Loucy (cell line): ENCODE measurements at regions not wholly inside any gene's neighbourhood (a gene's known extent, or its start where the extent isn't known, plus 50 kb on each side); places are given as distances from the start of the nearest gene placed in this dataset.
"Not testable (repeated sequence)": the region's sequence is repeated elsewhere in the genome, so short reads cannot be mapped to it uniquely, and the experiment has no call there.

Experiments
- H2AFZ ChIP-seq: fragments of 200-600 bp; sonication (generic); 2 replicates; pipeline ENCODE4 v1.6.0; 2016; ENCODE audit warnings: antibody characterized with exemption, mild to moderate bottlenecking, low read length, moderate library complexity
- H3F3A ChIP-seq: fragments of 200-600 bp; 2 replicates; pipeline ENCODE4 v1.6.0; 2016; ENCODE audit warnings: antibody characterized with exemption, low read depth, mild to moderate bottlenecking
- H3K27me3 ChIP-seq: fragments of 200-600 bp; sonication (generic); 2 replicates; pipeline ENCODE4 v1.6.1; 2014; ENCODE audit warnings: low read length, mild to moderate bottlenecking; ENCODE audit not compliant: insufficient read depth, poor library complexity, severe bottlenecking
- H3K36me3 ChIP-seq: fragments of 200-600 bp; sonication (generic); 2 replicates; pipeline ENCODE4 v1.6.1; 2016; ENCODE audit warnings: low read length; ENCODE audit not compliant: insufficient read depth
- H3K4me1 ChIP-seq: fragments of 200-600 bp; sonication (generic); 2 replicates; pipeline ENCODE4 v1.5.1; 2014; ENCODE audit warnings: low read length, mild to moderate bottlenecking; ENCODE audit not compliant: insufficient read depth, poor library complexity, severe bottlenecking
- H3K4me2 ChIP-seq: fragments of 200-600 bp; sonication (generic); 2 replicates; pipeline ENCODE4 v1.6.0; 2014; ENCODE audit warnings: antibody characterized with exemption, low read length, low read depth, mild to moderate bottlenecking; ENCODE audit not compliant: poor library complexity, severe bottlenecking
- H3K4me3 ChIP-seq: fragments of 200-600 bp; sonication (generic); 2 replicates; pipeline ENCODE4 v1.5.1; 2014; ENCODE audit warnings: low read length, mild to moderate bottlenecking, mixed read lengths; ENCODE audit not compliant: poor library complexity, severe bottlenecking
- H3K79me2 ChIP-seq: fragments of 200-600 bp; sonication (generic); 2 replicates; pipeline ENCODE4 v1.6.1; 2014; ENCODE audit warnings: low read length; ENCODE audit not compliant: insufficient read depth
- H3K9ac ChIP-seq: fragments of 200-600 bp; sonication (generic); 2 replicates; pipeline ENCODE4 v1.6.0; 2014; ENCODE audit warnings: mild to moderate bottlenecking, low read depth, low read length, moderate library complexity; ENCODE audit not compliant: poor library complexity, severe bottlenecking
- H3K9me2 ChIP-seq: fragments of 200-600 bp; sonication (generic); replicated peaks from 2 replicates; pipeline ENCODE4 v1.6.1; 2016; ENCODE audit warnings: low read depth, low read length, mixed read lengths
- H3K9me3 ChIP-seq: fragments of 200-600 bp; sonication (generic); 2 replicates; pipeline ENCODE4 v1.6.1; 2014; ENCODE audit warnings: mild to moderate bottlenecking, antibody characterized with exemption, low read length, low read depth; ENCODE audit not compliant: insufficient read depth
- H4K20me1 ChIP-seq: fragments of 200-600 bp; sonication (generic); 2 replicates; pipeline ENCODE4 v1.6.0; 2014; ENCODE audit warnings: antibody characterized with exemption, low read length, mild to moderate bottlenecking; ENCODE audit not compliant: insufficient read depth, poor library complexity, severe bottlenecking
- EZH2phosphoT487 ChIP-seq: fragments of 200-600 bp; IDR thresholded peaks from 2 replicates; pipeline ENCODE4 v1.6.1; 2018; ENCODE audit warnings: antibody characterized with exemption, mild to moderate bottlenecking, moderate library complexity, borderline replicate concordance
- TF ChIP-seq, protein P1 (sequence below): fragments of 200-600 bp; sonication (generic); conservative IDR thresholded peaks from 2 replicates; pipeline ENCODE4 v1.5.1; 2014; ENCODE audit warnings: mild to moderate bottlenecking, antibody characterized with exemption, low read length

DNA sequence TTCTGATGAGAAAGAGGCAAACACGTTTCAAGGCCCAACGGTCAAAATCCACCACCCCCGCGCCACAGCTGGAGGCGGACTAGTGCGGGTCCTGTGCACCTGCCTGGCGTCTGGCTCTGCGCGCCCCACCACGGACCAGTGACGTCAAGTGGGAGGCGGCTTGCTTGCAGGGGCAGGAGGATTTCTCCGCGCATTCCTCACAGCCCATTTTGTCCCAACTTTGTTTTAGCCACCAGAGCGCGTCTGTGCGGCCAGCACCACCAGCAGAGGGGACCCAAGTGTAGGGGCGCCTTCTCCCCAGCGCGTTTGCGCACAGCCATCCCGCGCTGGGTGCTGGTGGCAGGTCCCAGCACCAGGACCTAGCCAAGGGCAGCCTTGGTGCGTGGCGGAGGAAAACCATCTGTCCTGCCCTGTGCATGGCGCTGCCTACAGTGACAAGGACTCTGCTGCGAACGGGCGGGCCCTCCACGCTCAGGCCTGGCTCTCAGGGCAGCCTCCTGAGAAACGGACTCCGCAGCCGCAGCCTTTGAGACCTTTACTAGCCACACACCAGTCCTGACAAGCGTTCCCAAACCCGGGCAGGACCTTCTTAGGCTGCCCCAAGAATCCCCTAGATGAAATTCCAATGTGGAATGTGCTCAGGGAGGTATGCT, 194.8 kb upstream of the EXOC2 start:
- TF ChIP-seq, protein P1, sequence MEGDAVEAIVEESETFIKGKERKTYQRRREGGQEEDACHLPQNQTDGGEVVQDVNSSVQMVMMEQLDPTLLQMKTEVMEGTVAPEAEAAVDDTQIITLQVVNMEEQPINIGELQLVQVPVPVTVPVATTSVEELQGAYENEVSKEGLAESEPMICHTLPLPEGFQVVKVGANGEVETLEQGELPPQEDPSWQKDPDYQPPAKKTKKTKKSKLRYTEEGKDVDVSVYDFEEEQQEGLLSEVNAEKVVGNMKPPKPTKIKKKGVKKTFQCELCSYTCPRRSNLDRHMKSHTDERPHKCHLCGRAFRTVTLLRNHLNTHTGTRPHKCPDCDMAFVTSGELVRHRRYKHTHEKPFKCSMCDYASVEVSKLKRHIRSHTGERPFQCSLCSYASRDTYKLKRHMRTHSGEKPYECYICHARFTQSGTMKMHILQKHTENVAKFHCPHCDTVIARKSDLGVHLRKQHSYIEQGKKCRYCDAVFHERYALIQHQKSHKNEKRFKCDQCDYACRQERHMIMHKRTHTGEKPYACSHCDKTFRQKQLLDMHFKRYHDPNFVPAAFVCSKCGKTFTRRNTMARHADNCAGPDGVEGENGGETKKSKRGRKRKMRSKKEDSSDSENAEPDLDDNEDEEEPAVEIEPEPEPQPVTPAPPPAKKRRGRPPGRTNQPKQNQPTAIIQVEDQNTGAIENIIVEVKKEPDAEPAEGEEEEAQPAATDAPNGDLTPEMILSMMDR, result no peak
- no peak for TF ChIP-seq EZH2phosphoT487
- Histone ChIP-seq H3K9me3 (no peaks in the 10 kb centered on the region), H3K36me3 (no peaks in the 10 kb centered on the region), H3K4me2 (no peak overlapping the region), H3F3A (no peaks in the 10 kb centered on the region), H3K79me2 (no peaks in the 10 kb centered on the region), H3K9me2 (no peaks in the 10 kb centered on the region), H2AFZ (no peak overlapping the region), H3K4me3 (no peak overlapping the region), H3K4me1 (no peaks in the 10 kb centered on the region), H4K20me1 (no peaks in the 10 kb centered on the region), H3K27me3 (no peaks in the 10 kb centered on the region), H3K9ac (no peak overlapping the region)

DNA sequence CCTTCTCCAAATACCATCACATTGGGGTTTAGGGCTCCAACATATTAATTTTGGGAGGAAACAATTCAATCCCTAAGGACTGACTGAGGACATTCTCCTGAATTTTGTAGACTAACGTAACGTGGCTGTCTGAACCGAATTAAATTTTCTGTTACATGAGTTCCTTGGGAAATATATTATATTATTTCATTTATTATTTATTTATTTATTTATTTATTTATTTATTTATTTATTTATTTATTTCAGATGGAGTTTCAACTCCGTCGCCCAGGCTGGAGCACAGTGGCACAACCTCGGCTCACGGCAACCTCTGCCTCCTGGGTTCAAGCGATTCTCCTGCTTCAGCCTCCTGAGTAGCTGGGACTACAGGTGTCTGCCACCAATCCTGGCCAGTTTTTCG, 193.2 kb upstream of the EXOC2 start:
- H3K79me2 ChIP-seq, H3K4me2 ChIP-seq, H3K27me3 ChIP-seq, H2AFZ ChIP-seq, H3K9me2 ChIP-seq, H3K36me3 ChIP-seq, H3F3A ChIP-seq, H3K4me3 ChIP-seq, H3K9me3 ChIP-seq, H4K20me1 ChIP-seq, H3K9ac ChIP-seq, H3K4me1 ChIP-seq: not testable (repeated sequence)

DNA sequence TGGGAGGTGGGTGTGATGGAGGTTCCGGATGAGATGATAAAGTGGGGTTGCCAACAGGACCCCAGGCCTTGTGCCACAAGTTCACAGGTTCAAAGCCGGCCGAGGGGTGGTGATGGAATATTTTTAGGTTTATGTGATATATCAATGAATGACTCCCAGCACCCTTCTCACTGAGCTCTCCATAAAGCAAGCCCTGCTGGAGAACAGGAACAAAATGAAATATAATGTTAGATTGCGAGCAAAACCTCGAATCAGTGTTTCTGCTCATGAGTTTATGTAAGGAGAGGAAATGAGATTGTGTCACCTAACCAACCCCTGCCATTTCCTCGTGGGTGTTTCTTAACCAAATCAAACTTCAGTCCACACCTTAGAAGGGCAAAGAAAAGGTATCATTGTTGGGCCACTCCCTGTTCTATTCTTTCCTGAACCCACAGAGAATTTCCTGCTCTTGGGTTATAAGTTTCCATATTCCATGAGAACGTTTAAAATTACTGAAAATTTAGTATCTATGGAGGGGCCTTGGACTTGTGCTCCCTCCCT, 192.2 kb upstream of the EXOC2 start:
- H3K79me2 ChIP-seq, result no peaks in the 10 kb centered on the region
- no peaks in the 10 kb centered on the region for H3K9me2 ChIP-seq
- no peak overlapping the region for H3K4me2 ChIP-seq
- no peak overlapping the region for H3K9ac ChIP-seq
- no peaks in the 10 kb centered on the region for H3K9me3 ChIP-seq
- H3K4me1 ChIP-seq, result no peaks in the 10 kb centered on the region
- no peaks in the 10 kb centered on the region for H3K27me3 ChIP-seq
- no peak overlapping the region for H2AFZ ChIP-seq
- TF ChIP-seq EZH2phosphoT487, result no peak
- TF ChIP-seq, protein P1, result no peak
- no peaks in the 10 kb centered on the region for H3F3A ChIP-seq
- H3K4me3 ChIP-seq, result no peak overlapping the region
- no peaks in the 10 kb centered on the region for H3K36me3 ChIP-seq
- no peaks in the 10 kb centered on the region for H4K20me1 ChIP-seq

DNA sequence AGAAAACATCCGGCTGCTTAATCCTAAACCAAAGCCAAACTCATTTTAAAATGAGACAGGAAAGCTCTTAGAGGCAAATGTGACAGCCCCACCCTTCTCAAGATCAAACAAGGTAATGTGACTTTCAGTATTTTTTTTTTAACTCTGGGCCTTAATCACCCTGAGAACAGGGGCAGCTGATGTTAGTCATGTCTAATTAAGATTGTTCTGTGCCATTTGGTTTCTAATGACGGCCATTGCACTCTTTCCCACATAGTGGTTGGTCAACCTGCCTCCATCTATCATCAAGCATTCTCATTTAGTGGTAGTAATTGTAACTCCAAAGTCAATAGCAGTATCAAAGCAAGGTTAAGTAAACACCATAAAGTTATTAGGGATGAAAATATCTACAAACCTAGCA, 191.6 kb upstream of the EXOC2 start:
- Histone ChIP-seq H3K4me2 (no peak overlapping the region), H4K20me1 (no peaks in the 10 kb centered on the region), H3F3A (no peaks in the 10 kb centered on the region), H3K9me3 (no peaks in the 10 kb centered on the region), H3K27me3 (no peaks in the 10 kb centered on the region), H3K79me2 (no peaks in the 10 kb centered on the region), H3K9me2 (no peaks in the 10 kb centered on the region), H3K4me3 (no peak overlapping the region), H3K4me1 (no peaks in the 10 kb centered on the region), H3K9ac (no peak overlapping the region), H2AFZ (no peak overlapping the region), H3K36me3 (no peaks in the 10 kb centered on the region)
- TF ChIP-seq, protein P1, result no peak
- no peak for TF ChIP-seq EZH2phosphoT487
